H1 (cell line): ENCODE measurements at regions not wholly inside any gene's neighbourhood (a gene's known extent, or its start where the extent isn't known, plus 50 kb on each side); places are given as distances from the start of the nearest gene placed in this dataset.

Experiments
- CHD7 ChIP-seq: fragments of 300-600 bp; sonication (generic); IDR thresholded peaks from 2 replicates; pipeline ENCODE4 v1.7.1; 2012; ENCODE audit warnings: low read length, moderate library complexity, mild to moderate bottlenecking, inconsistent platforms; ENCODE audit not compliant: insufficient replicate concordance
- PHF8 ChIP-seq: fragments of 200-600 bp; sonication (generic); conservative IDR thresholded peaks from 2 replicates; pipeline ENCODE4 v1.7.1; 2012; ENCODE audit warnings: low read depth, mild to moderate bottlenecking, inconsistent platforms, low read length, moderate library complexity
- RNF2 ChIP-seq: fragments of 200-900, 300-1000 bp; sonication (generic); IDR thresholded peaks from 2 replicates; pipeline ENCODE4 v1.7.1; 2016; ENCODE audit warnings: borderline replicate concordance, low read depth, mild to moderate bottlenecking, antibody characterized with exemption, low read length; ENCODE audit not compliant: poor library complexity, severe bottlenecking; ENCODE audit errors: missing control alignments
- ZNF274 ChIP-seq: IDR thresholded peaks from 2 replicates; pipeline ENCODE4 v1.7.0; 2012; ENCODE audit warnings: low read length, borderline replicate concordance; ENCODE audit errors: extremely low read depth

GRCh38 chr11:26905368-26905767 is 88.5 kb upstream of the FIBIN start (continued):
- TF ChIP-seq CHD7 (no peak), RNF2 (no peak), ZNF274 (no peak), PHF8 (no peak)
